Limb (tissue), 2 donors: ENCODE measurements at regions not wholly inside any gene's neighbourhood (a gene's known extent, or its start where the extent isn't known, plus 50 kb on each side); places are given as distances from the start of the nearest gene placed in this dataset.

Source experiments
- DNase-seq, 2 donors: peaks; one replicate each; pipeline ENCODE4 v3.0.0-alpha.2; 2016; ENCODE audit errors: extremely low spot score in 2 of 2

- DNase-seq, result no peak
These were observed 679.0 kb downstream of the AACS start for GRCh38 chr12:125744201-125744600.

DNA sequence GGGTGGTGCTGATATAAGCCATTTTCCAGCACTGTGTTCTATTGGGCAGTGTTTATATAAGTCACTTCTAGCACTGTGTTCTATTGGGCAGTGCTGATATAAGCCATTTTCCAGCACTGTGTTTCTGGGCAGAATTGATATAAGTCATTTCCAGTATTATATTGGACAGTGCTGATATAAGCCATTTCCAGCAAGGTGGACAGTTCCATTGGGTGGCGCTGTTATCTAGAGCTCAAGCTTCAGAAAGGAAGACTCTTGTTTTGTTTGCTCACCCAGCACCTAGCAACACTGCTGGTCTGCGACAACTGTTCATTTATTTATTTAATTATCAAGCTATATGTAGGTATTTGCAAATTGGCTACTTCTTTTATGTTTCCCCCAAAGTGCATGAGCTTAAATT lies 690.3 kb downstream of the AACS start:
- DNase-seq, result no peak

DNA sequence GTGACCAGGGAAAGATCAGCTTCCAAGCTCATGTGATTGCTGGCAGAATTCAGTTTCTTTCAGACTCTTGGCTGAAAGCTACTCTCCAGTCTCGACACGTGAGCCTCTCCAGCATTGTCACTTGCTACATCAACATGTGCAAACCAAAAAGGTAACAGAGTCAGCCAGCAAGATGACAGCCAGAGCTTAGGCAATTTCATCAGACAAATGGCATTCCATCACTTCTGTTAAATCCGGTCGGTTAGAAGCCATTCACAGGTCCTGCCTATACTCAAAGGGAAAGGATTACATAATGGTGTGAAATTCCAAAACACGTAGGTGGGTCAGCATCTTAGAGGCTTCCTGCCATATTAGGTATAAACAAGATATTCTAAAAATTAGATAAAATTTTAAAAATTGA lies 700.9 kb downstream of the AACS start:
- no peak for DNase-seq

DNA sequence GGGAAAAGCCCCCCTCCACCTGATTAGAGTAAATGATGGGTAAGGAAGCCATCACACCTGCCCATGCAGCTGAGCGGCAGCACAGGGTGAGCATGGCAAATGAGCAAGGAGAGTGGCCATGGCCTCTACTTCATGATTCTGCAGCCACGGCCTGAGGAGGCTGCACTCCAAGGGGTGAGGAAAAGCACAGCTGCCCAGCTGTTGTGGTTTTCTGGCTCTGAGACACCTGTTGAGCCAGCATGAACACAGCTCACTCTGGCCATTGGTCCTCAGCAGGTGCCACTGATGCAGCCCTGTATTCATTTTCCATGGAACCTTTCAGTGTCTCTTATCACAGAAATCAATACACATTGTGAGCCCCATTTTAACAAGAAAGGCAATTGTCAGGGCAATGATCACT lies 707.2 kb downstream of the AACS start:
- DNase-seq, result no peak

DNA sequence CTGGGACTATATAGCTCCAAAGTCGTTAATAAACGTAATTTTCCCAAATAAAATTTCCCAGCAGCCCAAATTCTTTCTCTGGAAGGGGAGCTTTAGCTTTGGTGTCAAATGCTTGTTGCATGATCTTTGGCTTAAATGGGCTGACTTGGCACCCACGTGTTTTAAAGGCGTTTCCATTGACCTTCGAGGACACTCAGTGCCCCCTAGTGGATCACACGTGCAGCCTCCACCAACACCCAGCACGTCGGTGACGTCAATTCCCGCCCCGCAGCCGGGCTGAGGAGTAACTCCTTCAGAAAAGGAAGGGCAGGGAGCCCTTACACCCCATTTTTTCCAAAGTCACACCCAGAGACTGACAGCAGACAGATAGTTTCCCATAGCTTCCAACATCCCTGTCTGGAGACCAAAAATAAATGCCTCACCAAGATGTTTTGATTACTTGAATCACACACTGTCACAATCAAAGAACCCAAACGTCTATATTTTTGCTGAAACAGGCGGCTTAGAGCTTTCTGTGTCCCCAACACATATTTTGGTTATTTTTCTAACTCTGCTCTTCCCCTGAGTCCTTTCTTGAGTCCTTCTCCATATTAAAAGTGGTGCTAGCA lies 707.9 kb downstream of the AACS start:
- DNase-seq, result peak in 1 of 2 donors; percentile 31

DNA sequence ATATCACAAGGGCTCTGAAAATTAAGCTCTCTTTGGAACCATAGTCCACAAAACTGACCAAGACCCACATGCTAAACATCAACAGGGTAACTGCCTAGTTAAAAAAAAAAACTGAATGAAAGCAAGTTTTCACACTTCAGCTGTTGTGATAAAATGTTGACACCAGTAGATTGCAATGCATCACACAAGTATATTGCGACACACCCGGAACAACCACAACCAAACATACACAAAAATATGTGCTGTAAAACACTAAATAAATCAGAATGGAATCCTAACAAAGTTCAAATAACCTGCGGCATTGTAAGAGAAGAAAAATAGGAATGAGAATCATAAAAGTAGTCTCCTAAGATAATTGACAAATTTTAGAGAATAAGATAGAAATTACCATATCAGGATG lies 710.3 kb downstream of the AACS start:
- DNase-seq, result no peak

DNA sequence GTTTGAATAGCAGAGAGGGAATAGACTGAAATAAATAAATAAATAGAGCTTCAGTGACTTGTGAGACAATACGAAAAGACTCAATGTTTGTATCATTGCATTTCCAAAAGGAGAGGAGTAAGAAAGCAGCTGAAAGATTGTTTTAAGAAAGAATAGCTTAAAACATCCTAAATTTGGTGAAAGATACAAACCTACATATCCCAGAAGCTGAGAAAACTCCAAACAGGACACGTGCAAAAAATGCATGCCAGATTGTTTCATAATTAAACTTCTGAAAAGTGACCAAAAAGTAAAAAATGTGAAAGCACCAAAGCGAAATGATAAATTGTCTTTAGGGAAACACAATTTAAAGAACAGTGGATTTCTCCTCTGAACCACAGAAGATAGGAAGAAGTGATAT lies 711.0 kb downstream of the AACS start:
- no peak for DNase-seq

- DNase-seq, result no peak
These were observed 720.9 kb downstream of the AACS start for GRCh38 chr12:125786143-125786542.

DNA sequence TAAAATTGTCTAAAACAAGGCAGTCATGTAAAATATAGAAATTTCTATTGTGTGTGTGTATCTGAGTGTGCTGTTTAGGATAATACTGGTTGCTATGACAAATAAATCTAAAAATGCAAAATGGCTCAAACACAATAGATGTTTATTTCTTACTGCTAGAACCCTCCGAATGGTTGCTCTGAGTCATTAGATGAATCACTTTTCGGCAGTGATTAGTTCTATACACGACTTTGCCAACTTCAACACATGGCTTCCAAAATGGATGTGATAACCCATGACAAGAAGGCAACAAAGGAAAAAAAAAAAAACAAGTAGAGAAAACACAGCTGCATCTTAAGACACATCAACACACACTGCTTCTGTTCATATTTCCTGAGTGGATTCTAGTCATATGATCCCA lies 729.2 kb downstream of the AACS start:
- DNase-seq, result no peak

DNA sequence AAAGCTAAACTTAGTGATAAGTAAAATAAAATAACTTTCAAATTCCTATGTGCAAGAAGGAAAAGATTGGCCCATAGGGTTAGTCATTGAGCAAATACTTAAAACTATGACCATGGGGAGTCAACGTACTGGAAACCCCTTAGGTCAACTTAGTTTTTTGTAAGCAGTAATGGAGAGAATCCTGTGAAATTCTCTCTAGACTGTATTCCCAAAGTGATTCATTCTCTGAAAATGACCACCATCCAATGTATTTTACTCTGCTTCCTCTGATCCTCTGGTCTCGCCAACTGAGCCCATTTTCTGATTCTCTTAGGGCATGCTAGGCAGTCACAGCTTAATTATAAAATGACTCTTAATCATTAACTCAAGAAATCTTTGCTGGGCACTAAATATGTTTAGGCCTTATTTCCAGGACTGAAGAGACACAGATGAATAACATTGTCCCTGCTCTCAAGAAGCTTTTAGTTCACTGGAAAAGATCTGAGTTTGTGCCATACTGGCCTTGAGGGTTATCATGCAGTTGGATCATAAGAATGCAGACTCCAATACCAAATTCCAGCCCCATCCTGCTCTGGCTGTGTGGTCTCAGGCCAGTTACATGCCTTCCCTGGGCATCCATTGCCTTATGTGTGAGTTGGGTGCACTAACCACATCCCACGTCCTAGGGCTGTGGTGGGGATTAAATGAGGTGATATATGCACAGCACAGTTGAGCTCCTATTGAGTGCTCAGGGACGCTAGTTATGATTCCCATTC lies 732.4 kb downstream of the AACS start:
- no peak for DNase-seq

- no peak for DNase-seq
These were observed 739.4 kb downstream of the AACS start for GRCh38 chr12:125804660-125805059.

DNA sequence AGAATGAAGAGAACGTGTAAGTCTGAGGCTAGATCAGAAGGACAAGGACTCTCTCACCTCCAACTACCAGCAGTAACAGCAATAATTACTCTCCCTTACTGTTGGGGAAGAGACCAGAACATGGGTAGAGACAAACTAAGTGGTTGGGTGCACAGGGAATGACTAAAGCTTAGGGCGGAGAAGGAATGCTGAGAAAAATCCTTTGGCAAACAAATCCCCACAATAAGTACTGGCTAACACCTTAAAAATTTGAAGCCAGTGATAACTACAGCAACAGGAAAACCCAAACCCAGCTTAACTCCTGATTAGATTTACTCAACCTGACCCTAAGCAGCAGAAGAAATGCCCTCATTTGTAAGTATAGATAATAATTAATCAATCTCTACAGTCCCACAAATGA lies 759.0 kb downstream of the AACS start:
- DNase-seq, result no peak

- DNase-seq, result no peak
These were observed 770.6 kb downstream of the AACS start for GRCh38 chr12:125835852-125836251.

GRCh38 chr12:125836647-125837046 lies 771.4 kb downstream of the AACS start:
- DNase-seq, result no peak

DNA sequence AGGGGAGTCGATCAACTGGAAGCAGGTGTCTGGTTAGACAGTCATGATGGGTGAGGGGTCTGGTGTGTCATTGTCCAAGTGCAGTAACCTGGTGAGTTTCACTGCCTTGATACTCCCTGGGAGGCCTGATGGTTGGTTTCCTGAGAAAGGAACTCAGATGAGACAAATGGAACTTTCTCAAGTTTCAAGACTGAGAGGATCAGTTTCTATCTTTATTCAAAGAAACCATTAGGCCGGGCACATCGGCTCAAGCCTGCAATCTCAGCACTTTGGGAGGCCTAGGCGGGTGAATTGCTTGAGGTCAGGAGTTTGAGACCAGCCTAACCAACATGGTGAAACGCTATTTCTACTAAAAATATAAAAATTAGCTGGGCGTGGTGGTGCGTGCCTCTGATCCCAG lies 776.1 kb downstream of the AACS start:
- DNase-seq, result no peak

- DNase-seq, result no peak
These were observed 786.9 kb downstream of the AACS start for GRCh38 chr12:125852116-125852515.

DNA sequence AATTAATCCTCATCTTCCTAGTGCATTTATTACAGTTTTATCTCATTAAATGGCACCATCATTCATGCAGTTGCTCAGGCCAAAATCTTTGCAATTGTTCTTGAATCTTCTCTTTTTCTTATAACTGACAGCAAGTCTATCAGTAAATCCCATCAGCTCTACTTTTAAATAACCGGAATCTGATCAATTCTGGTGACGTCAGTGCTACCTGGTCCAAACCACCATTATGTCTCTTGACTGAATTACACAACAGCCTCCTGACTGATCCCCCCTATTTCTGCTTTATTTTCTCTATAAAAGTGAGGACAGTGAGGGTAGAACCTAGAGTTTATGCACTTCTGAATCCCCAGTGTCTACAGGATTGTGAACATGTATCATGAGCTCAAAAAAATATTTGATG lies 787.4 kb downstream of the AACS start:
- no peak for DNase-seq

DNA sequence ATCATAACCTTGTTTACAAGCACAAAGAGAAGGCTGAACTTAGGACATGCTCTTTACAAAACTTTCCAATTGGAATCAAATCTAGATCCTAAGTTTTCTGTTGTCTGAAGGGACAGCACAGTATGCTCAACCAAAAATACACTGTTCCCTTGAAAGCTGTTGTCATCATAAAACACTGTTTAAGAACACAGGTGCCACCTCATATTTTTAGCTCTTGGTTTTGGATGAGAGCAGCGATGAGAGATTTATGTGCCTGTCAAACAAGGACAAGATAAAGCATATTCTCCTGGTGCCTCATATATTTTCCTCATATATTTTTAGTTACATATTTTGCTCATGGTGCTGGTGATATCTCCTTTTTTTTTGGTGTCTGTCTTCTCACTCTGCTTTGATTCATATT lies 788.4 kb downstream of the AACS start:
- no peak for DNase-seq

GRCh38 chr12:125856366-125856765 lies 791.1 kb downstream of the AACS start:
- no peak for DNase-seq

DNA sequence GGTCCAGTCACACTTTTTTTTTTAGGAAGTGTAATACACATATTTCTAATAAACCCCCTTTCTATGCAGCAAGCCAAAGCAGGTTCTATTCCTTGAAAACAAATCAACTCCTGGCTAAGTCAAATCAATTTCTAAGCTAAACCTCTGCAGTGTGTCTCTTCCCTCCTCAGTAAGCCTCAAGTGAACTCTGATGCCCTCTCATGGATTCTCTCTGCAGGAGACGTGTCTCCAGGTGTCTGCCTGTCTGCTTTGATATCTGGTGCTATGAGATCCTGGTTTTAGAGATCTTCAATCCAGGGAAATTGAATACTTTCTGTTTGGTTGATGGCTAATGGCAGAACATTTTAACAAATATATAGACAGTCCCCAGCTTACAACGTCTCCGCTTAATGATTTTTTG lies 791.7 kb downstream of the AACS start:
- DNase-seq, result no peak

- DNase-seq, result no peak
These were observed 795.5 kb downstream of the AACS start for GRCh38 chr12:125860672-125861288.

- DNase-seq, result peak; percentile 65 to 89
These were observed 796.4 kb downstream of the AACS start for GRCh38 chr12:125861299-125862281.
